HK-2 (cell line): ENCODE measurements at regions not wholly inside any gene's neighbourhood (a gene's known extent, or its start where the extent isn't known, plus 50 kb on each side); places are given as distances from the start of the nearest gene placed in this dataset.
"Not testable (repeated sequence)": the region's sequence is repeated elsewhere in the genome, so short reads cannot be mapped to it uniquely, and the experiment has no call there.

Experiments
- DNase-seq: peaks from one replicate; pipeline ENCODE4 v3.0.0-alpha.2; 2018; ENCODE audit not compliant: unreplicated experiment

DNA sequence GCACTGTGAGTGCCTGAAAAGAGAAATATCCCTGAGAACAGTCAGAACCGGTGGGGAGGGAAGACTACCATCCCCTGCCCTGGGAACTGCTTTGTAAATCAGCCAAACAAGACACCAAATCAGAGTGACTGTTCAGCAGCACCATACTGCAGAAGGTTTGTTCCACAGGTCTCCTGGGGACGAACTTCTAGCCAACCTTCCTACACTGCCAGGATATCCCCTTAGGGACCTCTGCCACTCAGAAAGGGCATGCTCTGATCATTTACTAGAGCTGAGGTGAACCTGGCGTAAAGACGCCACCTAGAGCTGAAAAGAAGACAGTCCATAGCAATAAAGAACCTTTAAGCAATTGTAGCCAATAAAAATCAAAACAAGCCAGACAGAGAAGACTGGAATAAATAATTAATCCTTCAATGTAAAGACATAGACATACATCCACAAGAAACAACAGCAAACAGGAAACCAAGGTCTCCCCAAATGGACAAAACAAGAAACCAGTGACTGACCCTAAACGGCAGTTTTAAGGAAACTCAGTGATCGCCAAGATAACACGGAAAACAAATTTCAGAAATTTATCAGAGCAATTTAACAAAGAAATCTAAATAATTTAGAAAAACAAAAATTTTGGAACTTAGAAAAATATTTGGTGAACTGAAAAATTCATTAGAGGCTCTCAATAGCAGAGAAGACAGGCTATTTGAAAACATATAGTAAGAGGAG, 228.1 kb upstream of the AMIGO2 start:
- DNase-seq, result peak; percentile 54

DNA sequence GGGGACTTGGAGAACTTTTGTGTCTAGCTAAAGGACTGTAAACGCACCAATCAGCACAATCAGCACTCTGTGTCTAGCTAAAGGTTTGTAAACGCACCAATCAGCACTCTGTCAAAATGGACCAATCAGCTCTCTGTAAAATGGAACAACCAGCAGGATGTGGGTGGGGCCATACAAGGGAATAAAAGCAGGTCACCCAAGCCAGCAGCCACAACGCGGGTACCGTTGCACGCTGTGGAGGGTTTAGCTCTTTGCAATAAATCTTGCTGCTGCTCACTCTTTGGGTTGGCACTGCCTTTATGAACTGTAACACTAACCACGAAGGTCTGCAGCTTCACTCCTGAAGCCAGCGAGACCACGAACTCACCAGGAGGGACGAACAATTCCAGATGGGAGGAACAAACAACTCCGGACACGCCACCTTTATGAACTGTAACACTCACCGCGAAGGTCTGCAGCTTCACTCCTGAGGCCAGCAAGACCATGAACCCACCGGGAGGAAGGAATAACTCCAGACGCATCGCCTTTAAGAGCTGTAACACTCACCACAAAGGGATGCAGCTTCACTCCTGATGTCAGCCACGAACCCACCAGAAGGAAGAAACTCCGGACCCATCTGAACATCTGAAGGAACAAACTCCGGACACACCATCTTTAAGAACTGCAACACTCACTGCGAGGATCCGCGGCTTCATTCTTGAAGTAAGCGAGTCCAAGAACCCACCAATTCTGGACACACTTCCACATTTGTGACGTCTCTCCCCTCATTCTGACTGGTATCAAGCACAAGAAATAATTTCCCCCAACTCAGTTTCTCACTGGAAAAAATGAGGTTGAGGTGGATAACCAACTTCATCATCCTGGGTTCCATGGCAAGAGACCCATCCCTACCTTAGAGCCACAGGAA, 227.3 kb upstream of the AMIGO2 start:
- not testable (repeated sequence) for DNase-seq

DNA sequence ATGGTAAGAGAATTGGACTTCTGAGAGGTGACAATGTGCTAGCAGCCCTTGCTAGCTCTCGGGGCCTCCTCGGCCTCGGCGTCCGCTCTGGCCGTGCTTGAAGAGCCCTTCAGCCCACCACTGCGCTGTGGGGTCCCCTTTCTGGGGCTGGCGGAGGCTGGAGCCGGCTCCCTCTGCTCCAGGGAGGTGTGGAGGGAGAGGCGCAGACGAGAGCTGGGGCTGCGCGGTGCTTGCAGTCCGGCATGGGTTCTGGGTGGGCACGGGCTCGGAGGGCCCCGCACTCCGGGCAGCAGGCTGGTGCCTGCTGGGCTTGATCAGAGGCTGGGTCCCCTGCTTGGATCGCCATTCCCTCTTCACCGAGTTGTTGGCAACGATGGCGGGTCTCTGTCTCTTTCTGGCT, 226.4 kb upstream of the AMIGO2 start:
- no peak for DNase-seq

DNA sequence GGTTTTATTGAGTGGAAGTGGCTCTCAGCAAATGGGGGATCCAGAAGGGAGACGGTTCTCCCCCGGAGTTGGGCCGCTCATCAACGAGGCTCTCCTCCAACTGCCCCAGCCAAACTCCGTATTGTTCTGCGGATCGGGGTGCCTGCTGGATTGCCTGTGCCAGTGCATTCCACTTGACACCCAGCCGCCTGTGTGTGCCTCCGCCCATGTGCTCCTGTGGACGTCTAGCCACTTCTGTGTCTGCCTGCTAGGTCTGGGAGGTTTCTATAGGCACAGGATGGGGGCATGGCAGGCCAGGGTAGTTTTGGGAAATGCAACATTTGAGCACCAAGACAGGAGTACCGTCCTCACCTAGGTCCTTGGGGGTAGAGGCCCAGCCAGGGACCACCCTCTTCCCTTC, 225.7 kb upstream of the AMIGO2 start:
- no peak for DNase-seq

DNA sequence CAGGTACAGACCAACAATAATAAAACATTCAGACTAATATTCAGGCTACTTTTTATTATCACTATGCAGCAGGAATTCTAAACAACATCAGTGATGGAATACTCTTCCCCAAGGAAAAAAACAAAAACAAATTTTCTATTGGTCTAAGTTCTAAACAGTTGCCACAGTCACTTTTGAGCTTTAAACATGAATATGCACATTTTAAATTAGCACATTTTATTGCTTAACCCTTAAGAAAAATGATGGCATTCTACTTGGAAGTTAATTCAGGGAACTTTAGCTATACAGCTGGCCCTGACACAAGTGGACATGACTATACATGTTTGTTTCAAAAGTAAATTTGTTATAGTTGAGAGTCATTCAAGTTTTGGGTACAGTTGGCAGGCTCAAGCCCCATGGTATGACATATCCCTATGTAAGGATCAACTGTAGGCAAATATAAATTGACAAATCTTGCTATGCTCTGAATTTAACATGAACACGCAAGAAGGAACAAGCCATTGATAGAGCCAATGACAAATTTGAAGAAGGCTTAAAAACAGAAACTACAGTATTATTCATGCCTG, 224.3 kb upstream of the AMIGO2 start:
- DNase-seq, result no peak

DNA sequence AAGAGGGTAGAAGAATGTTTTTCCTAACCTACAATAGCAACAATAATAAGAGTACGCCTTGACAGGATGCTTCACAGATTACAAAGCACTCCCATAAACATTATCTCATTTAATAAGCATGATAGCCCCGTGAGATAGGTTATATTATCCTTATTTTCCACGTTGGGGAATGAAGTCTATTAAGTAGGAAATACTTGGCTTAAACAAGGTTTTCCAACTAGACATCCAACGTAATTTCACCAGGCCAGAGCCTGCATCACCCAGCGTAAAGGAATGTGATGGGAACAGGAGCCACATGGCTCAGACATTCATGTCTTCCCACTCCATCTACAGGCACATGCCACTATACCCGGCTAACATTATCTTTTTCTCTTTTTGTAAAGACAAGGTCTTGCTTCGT, 223.4 kb upstream of the AMIGO2 start:
- DNase-seq, result no peak

DNA sequence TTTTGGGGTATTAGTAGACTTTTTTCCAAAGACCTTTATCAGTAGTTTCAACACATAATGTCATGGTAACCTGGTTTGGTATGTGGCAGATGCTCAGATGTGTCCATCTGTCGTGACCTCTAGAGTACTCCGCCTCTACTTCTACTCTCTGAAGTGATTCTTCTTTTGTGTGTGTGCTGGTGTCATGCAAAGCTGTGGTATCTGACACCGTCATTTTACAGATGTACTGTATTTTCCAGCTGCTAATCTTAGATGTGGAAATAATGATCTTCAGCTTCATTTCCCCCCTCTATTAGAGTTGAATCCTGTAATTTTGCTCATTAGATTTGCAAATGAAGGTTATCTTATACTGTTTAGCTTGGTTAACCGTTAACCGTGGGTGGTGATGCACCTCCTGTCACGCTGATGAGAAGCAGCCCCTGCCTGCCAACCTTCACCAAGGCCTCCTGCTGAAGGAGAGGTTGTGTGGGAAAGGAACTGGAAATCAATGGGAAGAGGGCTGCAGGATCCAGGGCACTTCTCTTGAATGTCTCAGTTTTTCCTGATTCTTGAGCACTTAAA, 222.4 kb upstream of the AMIGO2 start:
- no peak for DNase-seq

DNA sequence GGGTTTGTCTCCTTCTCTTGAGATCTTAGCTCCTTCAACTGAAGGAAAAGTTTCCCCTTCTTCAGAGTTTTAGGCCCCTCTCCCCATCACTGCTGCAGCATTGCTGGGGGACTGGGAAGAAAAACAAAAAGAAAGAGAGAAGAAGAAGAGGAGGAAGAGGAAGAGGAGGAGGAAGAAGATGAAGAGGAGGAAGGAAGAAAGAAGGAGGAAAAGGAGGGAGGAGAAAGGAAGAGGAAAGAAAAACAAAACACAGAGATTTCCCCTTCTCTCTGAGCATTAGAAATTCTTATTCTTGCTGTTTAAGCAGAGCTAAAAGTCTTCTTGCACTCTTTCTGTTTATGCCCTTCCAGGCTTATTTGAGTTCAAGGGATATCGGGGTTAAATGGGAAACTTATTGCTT, 219.8 kb upstream of the AMIGO2 start:
- DNase-seq, result no peak

DNA sequence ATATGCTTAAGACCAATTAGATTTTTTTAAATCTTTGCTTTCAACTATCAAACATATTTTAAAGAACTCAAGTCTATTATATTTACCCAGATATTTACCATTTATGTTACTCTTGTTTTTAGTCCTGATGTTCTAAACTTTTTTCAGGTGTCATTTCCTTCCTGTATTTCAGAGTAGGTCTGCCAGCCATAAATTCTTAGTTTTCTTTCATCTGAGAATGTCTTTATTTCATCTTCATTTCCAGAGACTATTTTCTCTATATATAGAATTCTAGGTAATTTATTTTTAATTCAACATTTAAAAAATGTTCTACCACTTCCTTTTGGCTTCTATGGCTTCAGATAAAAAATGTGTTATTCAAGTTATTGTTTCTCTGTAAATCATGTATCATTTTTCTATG, 218.2 kb upstream of the AMIGO2 start:
- no peak for DNase-seq

DNA sequence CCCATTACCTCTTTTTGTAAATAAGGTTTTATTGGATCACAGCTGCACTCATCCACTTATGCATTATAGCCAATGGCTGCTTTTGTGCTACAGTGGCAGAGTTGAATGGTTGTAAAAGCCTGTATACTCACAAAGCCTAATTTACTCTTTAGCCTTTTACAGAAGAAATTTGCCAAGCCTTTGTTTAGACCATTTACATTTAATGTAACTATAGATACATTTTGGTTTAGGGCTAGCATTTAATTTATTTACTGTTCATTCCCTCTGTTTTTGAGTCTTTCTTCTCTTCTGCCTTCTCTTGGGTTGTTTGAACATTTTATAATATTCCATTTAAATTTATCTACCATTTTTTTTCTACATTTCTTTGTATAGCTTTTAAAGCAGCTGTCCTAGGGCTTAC, 217.1 kb upstream of the AMIGO2 start:
- no peak for DNase-seq

DNA sequence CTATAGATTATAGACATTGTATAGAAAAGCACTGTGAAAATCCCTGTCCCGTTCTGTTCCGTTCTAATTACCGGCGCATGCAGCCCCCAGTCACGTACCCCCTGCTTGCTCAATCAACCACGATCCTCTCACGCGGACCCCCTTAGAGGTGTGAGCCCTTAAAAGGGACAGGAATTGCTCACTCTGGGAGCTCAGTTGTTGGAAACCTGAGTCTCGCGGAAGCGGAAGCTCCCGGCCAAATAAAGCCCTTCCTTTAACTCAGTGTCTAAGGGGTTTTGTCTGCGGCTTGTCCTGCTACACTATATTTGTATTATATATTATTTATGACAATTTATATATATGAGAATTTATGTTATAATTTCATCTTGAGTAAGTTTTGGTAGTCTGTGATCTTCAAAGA, 213.6 kb upstream of the AMIGO2 start:
- no peak for DNase-seq

DNA sequence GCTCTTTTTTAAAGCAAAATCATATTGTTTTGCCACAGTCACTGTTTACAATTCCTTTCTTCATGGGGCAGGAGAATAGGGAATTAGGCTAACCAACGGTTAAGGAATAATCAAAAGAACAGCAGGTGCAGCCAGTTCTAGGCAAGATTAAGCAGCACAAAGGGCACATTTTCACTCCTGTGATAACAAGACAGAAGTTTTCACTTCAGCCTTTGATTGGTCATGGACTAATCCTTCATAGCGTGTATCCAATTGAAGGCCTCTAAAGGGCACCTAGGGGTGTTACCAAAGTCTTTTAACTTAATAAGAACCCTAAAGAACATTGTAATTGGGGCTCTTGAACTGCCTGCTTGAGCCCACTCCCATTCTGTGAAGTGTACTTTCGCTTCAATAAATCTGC, 206.9 kb upstream of the AMIGO2 start:
- DNase-seq, result no peak
